ENCODE measurements at regions not wholly inside any gene's neighbourhood (a gene's known extent, or its start where the extent isn't known, plus 50 kb on each side); places are given as distances from the start of the nearest gene placed in this dataset.
A peak's percentile ranks its signal among the peaks of the same experiment; 100 is the strongest.

DNA sequence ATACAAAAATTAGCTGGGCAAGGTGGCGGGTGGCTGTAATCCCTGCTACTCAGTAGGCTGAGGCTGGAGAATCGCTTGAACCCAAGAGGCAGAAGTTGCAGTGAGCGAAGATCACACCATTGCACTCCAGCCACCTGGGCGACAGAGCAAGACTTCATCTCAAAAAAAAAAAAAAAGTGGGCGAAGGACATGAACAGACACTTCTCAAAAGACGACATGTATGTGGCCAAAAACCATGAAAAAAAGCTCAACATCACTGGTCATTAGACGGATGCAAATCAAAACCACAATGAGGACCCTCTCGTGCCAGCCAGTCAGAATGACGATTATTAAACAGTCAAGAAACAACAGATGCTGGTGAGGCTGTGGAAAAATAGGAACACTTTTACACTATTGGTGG is 344.9 kb upstream of the JARID2 start:
- BruUV-seq (replicated peaks), result no TSS peak
- H3K36me3 ChIP-seq (ENCODE audit: insufficient read depth, low read length), result no peaks in the 10 kb centered on the region
- TF ChIP-seq, protein P1, sequence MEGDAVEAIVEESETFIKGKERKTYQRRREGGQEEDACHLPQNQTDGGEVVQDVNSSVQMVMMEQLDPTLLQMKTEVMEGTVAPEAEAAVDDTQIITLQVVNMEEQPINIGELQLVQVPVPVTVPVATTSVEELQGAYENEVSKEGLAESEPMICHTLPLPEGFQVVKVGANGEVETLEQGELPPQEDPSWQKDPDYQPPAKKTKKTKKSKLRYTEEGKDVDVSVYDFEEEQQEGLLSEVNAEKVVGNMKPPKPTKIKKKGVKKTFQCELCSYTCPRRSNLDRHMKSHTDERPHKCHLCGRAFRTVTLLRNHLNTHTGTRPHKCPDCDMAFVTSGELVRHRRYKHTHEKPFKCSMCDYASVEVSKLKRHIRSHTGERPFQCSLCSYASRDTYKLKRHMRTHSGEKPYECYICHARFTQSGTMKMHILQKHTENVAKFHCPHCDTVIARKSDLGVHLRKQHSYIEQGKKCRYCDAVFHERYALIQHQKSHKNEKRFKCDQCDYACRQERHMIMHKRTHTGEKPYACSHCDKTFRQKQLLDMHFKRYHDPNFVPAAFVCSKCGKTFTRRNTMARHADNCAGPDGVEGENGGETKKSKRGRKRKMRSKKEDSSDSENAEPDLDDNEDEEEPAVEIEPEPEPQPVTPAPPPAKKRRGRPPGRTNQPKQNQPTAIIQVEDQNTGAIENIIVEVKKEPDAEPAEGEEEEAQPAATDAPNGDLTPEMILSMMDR (conservative IDR thresholded peaks at IDR 0.05; ENCODE audit: low read length), result no peak
- TF ChIP-seq EZH2phosphoT487 (IDR thresholded peaks at IDR 0.05; ENCODE audit: borderline replicate concordance, low read depth, low read length), result no peak

GRCh38 chr6:14903176-14904038 is 342.5 kb upstream of the JARID2 start:
- peak; percentile 20 for DNase-seq (ENCODE audit: low spot score)
- no peaks in the 10 kb centered on the region for H3K79me2 ChIP-seq (ENCODE audit: insufficient read depth, low read depth, low read length)
- no peaks in the 10 kb centered on the region for H3K9me3 ChIP-seq (ENCODE audit: low read length)
- no peak overlapping the region for H2AFZ ChIP-seq (ENCODE audit: low read length)
- no peaks in the 10 kb centered on the region for H3K36me3 ChIP-seq (ENCODE audit: insufficient read depth, low read length)
- ChIA-PET POLR2A (no interaction called here), CTCF (ENCODE audit: unreplicated experiment) (interaction anchor here (0.7 kb wide), 1 partner anchor 11 kb away, joined by 4 read pairs; no protein-coding TSS in a partner anchor)
- peaks cover 11% of the 10 kb centered on the region for H3K4me1 ChIP-seq (ENCODE audit: insufficient read depth, low read length, poor library complexity, severe bottlenecking)
- TF ChIP-seq, protein P1 (conservative IDR thresholded peaks at IDR 0.05; ENCODE audit: low read length), result no peak
- no peak for TF ChIP-seq EZH2phosphoT487 (IDR thresholded peaks at IDR 0.05; ENCODE audit: borderline replicate concordance, low read depth, low read length)
- BruUV-seq (replicated peaks), result no TSS peak
- H3K27ac ChIP-seq (ENCODE audit: low read depth, low read length, poor library complexity, severe bottlenecking), result no peak overlapping the region
- H4K20me1 ChIP-seq (ENCODE audit: insufficient read depth, low read length), result no peaks in the 10 kb centered on the region
- intact Hi-C loops (cut with micrococcal nuclease; ENCODE audit: unreplicated experiment), result no loop called here
- no peak overlapping the region for H3K4me2 ChIP-seq (ENCODE audit: low read length)
- H3K4me3 ChIP-seq (ENCODE audit: low read depth, low read length, poor library complexity, severe bottlenecking), result no peak overlapping the region
- H3K9me2 ChIP-seq (ENCODE audit: insufficient read depth, low read length), result no peaks in the 10 kb centered on the region

More for the DNA sequence above, 344.9 kb upstream of the JARID2 start:
- DNase-seq (ENCODE audit: low spot score), result no peak
- H3K9me3 ChIP-seq (ENCODE audit: low read length), result no peaks in the 10 kb centered on the region
- H4K20me1 ChIP-seq (ENCODE audit: insufficient read depth, low read length), result no peaks in the 10 kb centered on the region
- intact Hi-C loops (cut with micrococcal nuclease; ENCODE audit: unreplicated experiment), result no loop called here
- no peak overlapping the region for H3K4me2 ChIP-seq (ENCODE audit: low read length)
- ChIA-PET POLR2A (interaction anchor here (0.6 kb wide), 1 partner anchor 332 kb away, joined by 3 read pairs; no protein-coding TSS in a partner anchor), CTCF (ENCODE audit: unreplicated experiment) (no interaction called here)
- peaks cover 7% of the 10 kb centered on the region for H3K4me1 ChIP-seq (ENCODE audit: insufficient read depth, low read length, poor library complexity, severe bottlenecking)
- H3K79me2 ChIP-seq (ENCODE audit: insufficient read depth, low read depth, low read length), result no peaks in the 10 kb centered on the region
- no peak overlapping the region for H3K27ac ChIP-seq (ENCODE audit: low read depth, low read length, poor library complexity, severe bottlenecking)
- no peak overlapping the region for H2AFZ ChIP-seq (ENCODE audit: low read length)
- no peak overlapping the region for H3K4me3 ChIP-seq (ENCODE audit: low read depth, low read length, poor library complexity, severe bottlenecking)
- H3K9me2 ChIP-seq (ENCODE audit: insufficient read depth, low read length), result no peaks in the 10 kb centered on the region

DNA sequence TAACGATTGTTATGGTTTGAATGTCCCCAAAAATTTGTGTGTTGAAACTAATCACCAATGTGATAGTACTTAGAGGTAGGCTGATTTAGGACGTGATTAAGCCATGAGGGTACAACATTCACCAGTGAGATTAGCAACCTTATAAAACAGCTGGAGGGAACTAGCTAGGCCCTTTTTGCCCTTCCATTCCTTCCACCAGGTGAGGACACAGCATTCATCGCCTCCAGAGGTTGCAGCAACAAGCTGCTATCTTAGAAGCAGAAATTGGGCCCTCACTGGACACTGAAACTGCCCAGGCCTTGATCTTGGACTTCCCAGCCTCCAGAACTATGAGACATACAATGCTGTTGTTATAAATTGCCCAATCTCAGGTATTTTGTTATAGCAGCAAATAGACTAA is 340.7 kb upstream of the JARID2 start:
- Histone ChIP-seq H3K4me3 (ENCODE audit: low read depth, low read length, poor library complexity, severe bottlenecking) (no peak overlapping the region), H3K4me2 (ENCODE audit: low read length) (no peak overlapping the region), H3K79me2 (ENCODE audit: insufficient read depth, low read depth, low read length) (no peaks in the 10 kb centered on the region), H3K27ac (ENCODE audit: low read depth, low read length, poor library complexity, severe bottlenecking) (no peak overlapping the region), H3K36me3 (ENCODE audit: insufficient read depth, low read length) (no peaks in the 10 kb centered on the region), H3K9me2 (ENCODE audit: insufficient read depth, low read length) (no peaks in the 10 kb centered on the region), H4K20me1 (ENCODE audit: insufficient read depth, low read length) (no peaks in the 10 kb centered on the region), H3K9me3 (ENCODE audit: low read length) (no peaks in the 10 kb centered on the region), H3K4me1 (ENCODE audit: insufficient read depth, low read length, poor library complexity, severe bottlenecking) (peaks cover 15% of the 10 kb centered on the region), H2AFZ (ENCODE audit: low read length) (no peak overlapping the region)
- no peak for DNase-seq (ENCODE audit: low spot score)
- ChIA-PET POLR2A (interaction anchor here (0.5 to 0.8 kb wide), 4 partner anchors 9 to 448 kb away, joined by 3 read pairs; no protein-coding TSS in a partner anchor), CTCF (ENCODE audit: unreplicated experiment) (no interaction called here)
- intact Hi-C loops (cut with micrococcal nuclease; ENCODE audit: unreplicated experiment), result no loop called here
- TF ChIP-seq, protein P1 (conservative IDR thresholded peaks at IDR 0.05; ENCODE audit: low read length), result no peak
- no peak for TF ChIP-seq EZH2phosphoT487 (IDR thresholded peaks at IDR 0.05; ENCODE audit: borderline replicate concordance, low read depth, low read length)
- no TSS peak for BruUV-seq (replicated peaks)
